ENCODE measurements at regions not wholly inside any gene's neighbourhood (a gene's known extent, or its start where the extent isn't known, plus 50 kb on each side); places are given as distances from the start of the nearest gene placed in this dataset.

GRCh38 chr7:19293431-19293830 is 148.2 kb upstream of the FERD3L start:
- no peak overlapping the region for H2AFZ ChIP-seq (ENCODE audit: low read length)
- H2BK12ac ChIP-seq (ENCODE audit: low read depth, low read length), result no peak overlapping the region
- H3K9ac ChIP-seq (replicated peaks in 1 of 4; ENCODE audit: extremely low read depth in 1 of 4, low read depth in 3 of 4, low read length in 3 of 4), result no peak overlapping the region
- H3K4me1 ChIP-seq (replicated peaks in 1 of 4; ENCODE audit: control insufficient read depth in 3 of 4, insufficient read depth in 4 of 4, low read length in 3 of 4), result no peaks in the 10 kb centered on the region
- H3K56ac ChIP-seq (replicated peaks; ENCODE audit: insufficient read length, low read depth, low read length), result no peak overlapping the region
- no peaks in the 10 kb centered on the region for H3K9me3 ChIP-seq (ENCODE audit: insufficient read depth in 2 of 2, low read depth in 1 of 2, low read length in 1 of 2)
- no peak overlapping the region for H3K23ac ChIP-seq (ENCODE audit: insufficient read length)
- H3K14ac ChIP-seq (ENCODE audit: insufficient read length), result no peak overlapping the region
- no peak overlapping the region for H4K91ac ChIP-seq (replicated peaks; ENCODE audit: insufficient read length, low read length)
- no peaks in the 10 kb centered on the region for H3K79me1 ChIP-seq (ENCODE audit: low read depth, low read length)
- WGBS, 2 experiments (ENCODE audit: extremely low coverage in 1 of 2, insufficient coverage in 1 of 2, insufficient read length in 1 of 2, insufficient replicate concordance in 2 of 2, low coverage in 1 of 2, low lambda C conversion rate in 2 of 2, missing lambda C conversion rate in 1 of 2), result 95% methylated on average over 3 of the region's 3 CpGs; no CpG with 5 or more reads in 1 of the 2 experiments
- ChIA-PET POLR2A (ENCODE audit: partially characterized antibody) (no interaction called here), CTCF (ENCODE audit: partially characterized antibody) (no interaction called here)
- no peak overlapping the region for H3K4me3 ChIP-seq (ENCODE audit: extremely low read depth in 1 of 4, insufficient read depth in 2 of 4, low read depth in 3 of 4, low read length in 4 of 4)
- H2BK5ac ChIP-seq (ENCODE audit: low read depth, low read length), result no peak overlapping the region
- H2AK5ac ChIP-seq (ENCODE audit: low read depth, low read length), result no peak overlapping the region
- no peaks in the 10 kb centered on the region for H3K79me2 ChIP-seq (ENCODE audit: control insufficient read depth in 1 of 2, insufficient read depth in 2 of 2, low read length in 2 of 2)
- no peak for DNase-seq (ENCODE audit: low read depth in 1 of 2, low spot score in 2 of 2)
- TF ChIP-seq TCF12 (IDR thresholded peaks at IDR 0.05; ENCODE audit: low read depth, low read length) (no peak), BCL11A (IDR thresholded peaks at IDR 0.05; ENCODE audit: low read depth in 2 of 2, low read length in 2 of 2) (no peak), ZNF274 (IDR thresholded peaks at IDR 0.05; ENCODE audit: borderline replicate concordance, extremely low read depth, low read length) (no peak), ATF3 (IDR thresholded peaks at IDR 0.05; ENCODE audit: insufficient read depth, low read depth, low read length) (no peak), RAD21 (IDR thresholded peaks at IDR 0.05 in 1 of 2, conservative IDR thresholded peaks at IDR 0.05 in 1 of 2; ENCODE audit: low read depth in 2 of 2, low read length in 2 of 2) (no peak), MAFK (IDR thresholded peaks at IDR 0.05; ENCODE audit: low read depth, low read length) (no peak)
- H3K18ac ChIP-seq (ENCODE audit: extremely low read depth, low read length), result no peak overlapping the region
- no peak for FAIRE-seq
- no peak overlapping the region for H3K4me2 ChIP-seq (ENCODE audit: insufficient read depth in 1 of 2, low read depth in 2 of 2, low read length in 2 of 2)
- H2BK20ac ChIP-seq (ENCODE audit: low read length), result no peak overlapping the region
- H3K36me3 ChIP-seq (ENCODE audit: control insufficient read depth in 2 of 4, insufficient read depth in 4 of 4, low read length in 3 of 4), result no peaks in the 10 kb centered on the region
- no peak overlapping the region for H2BK120ac ChIP-seq (replicated peaks; ENCODE audit: low read depth, low read length)
- no peaks in the 10 kb centered on the region for H3K27me3 ChIP-seq (replicated peaks in 1 of 4; ENCODE audit: control insufficient read depth in 3 of 4, extremely low read depth in 1 of 4, insufficient read depth in 3 of 4, low read length in 3 of 4)
- H4K5ac ChIP-seq (ENCODE audit: insufficient read length, low read depth, low read length), result no peak overlapping the region
- H4K8ac ChIP-seq (ENCODE audit: extremely low read depth, insufficient read depth, low read length), result no peak overlapping the region
- no peak overlapping the region for H2BK15ac ChIP-seq (ENCODE audit: low read length)
- no peaks in the 10 kb centered on the region for H3K23me2 ChIP-seq (ENCODE audit: low read depth, low read length)
- H4K20me1 ChIP-seq (replicated peaks in 1 of 2; ENCODE audit: control insufficient read depth in 1 of 2, insufficient read depth in 2 of 2, low read length in 2 of 2), result peaks cover 0 to 1% of the 10 kb centered on the region in 2 experiments
- no peak overlapping the region for H3K27ac ChIP-seq (ENCODE audit: low read depth, low read length)
- H3K4ac ChIP-seq (replicated peaks; ENCODE audit: insufficient read length, low read depth, low read length), result no peak overlapping the region

Measured in H1 (cell line).